ENCODE measurements at regions not wholly inside any gene's neighbourhood (a gene's known extent, or its start where the extent isn't known, plus 50 kb on each side); places are given as distances from the start of the nearest gene placed in this dataset.

- no peak for DNase-seq (ENCODE audit: low read depth in 1 of 2, low spot score in 1 of 2)
- no peak overlapping the region for H3K4me3 ChIP-seq (replicated peaks; ENCODE audit: insufficient read depth, low read length)
- TF ChIP-seq GABPA (IDR thresholded peaks at IDR 0.05; ENCODE audit: low read depth) (no peak), POLR2AphosphoS5 (IDR thresholded peaks at IDR 0.05; ENCODE audit: low read depth) (no peak)
- TF ChIP-seq, protein P1, sequence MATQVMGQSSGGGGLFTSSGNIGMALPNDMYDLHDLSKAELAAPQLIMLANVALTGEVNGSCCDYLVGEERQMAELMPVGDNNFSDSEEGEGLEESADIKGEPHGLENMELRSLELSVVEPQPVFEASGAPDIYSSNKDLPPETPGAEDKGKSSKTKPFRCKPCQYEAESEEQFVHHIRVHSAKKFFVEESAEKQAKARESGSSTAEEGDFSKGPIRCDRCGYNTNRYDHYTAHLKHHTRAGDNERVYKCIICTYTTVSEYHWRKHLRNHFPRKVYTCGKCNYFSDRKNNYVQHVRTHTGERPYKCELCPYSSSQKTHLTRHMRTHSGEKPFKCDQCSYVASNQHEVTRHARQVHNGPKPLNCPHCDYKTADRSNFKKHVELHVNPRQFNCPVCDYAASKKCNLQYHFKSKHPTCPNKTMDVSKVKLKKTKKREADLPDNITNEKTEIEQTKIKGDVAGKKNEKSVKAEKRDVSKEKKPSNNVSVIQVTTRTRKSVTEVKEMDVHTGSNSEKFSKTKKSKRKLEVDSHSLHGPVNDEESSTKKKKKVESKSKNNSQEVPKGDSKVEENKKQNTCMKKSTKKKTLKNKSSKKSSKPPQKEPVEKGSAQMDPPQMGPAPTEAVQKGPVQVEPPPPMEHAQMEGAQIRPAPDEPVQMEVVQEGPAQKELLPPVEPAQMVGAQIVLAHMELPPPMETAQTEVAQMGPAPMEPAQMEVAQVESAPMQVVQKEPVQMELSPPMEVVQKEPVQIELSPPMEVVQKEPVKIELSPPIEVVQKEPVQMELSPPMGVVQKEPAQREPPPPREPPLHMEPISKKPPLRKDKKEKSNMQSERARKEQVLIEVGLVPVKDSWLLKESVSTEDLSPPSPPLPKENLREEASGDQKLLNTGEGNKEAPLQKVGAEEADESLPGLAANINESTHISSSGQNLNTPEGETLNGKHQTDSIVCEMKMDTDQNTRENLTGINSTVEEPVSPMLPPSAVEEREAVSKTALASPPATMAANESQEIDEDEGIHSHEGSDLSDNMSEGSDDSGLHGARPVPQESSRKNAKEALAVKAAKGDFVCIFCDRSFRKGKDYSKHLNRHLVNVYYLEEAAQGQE (IDR thresholded peaks at IDR 0.05; ENCODE audit: insufficient replicate concordance, low read depth) = no peak
- H3K27me3 ChIP-seq (ENCODE audit: insufficient read depth, poor library complexity, severe bottlenecking) = no peaks in the 10 kb centered on the region
- H3K27ac ChIP-seq (replicated peaks) = no peak overlapping the region
Observed at GRCh38 chr12:107349839-107350238, 256.5 kb upstream of the CRY1 start.

GRCh38 chr12:107351109-107351508 is 257.8 kb upstream of the CRY1 start:
- Histone ChIP-seq H3K27me3 (ENCODE audit: insufficient read depth, poor library complexity, severe bottlenecking) (no peaks in the 10 kb centered on the region), H3K4me3 (replicated peaks; ENCODE audit: insufficient read depth, low read length) (no peak overlapping the region), H3K27ac (replicated peaks) (no peak overlapping the region)
- no peak for DNase-seq (ENCODE audit: low read depth in 1 of 2, low spot score in 1 of 2)
- TF ChIP-seq POLR2AphosphoS5 (IDR thresholded peaks at IDR 0.05; ENCODE audit: low read depth) (no peak), CTCF (IDR thresholded peaks at IDR 0.05; ENCODE audit: insufficient read depth, low read length) (no peak), SPI1 (IDR thresholded peaks at IDR 0.05; ENCODE audit: borderline replicate concordance, low read depth) (no peak), GABPA (IDR thresholded peaks at IDR 0.05; ENCODE audit: low read depth) (no peak)
- TF ChIP-seq, protein P1 (IDR thresholded peaks at IDR 0.05; ENCODE audit: insufficient replicate concordance, low read depth) = no peak

DNA sequence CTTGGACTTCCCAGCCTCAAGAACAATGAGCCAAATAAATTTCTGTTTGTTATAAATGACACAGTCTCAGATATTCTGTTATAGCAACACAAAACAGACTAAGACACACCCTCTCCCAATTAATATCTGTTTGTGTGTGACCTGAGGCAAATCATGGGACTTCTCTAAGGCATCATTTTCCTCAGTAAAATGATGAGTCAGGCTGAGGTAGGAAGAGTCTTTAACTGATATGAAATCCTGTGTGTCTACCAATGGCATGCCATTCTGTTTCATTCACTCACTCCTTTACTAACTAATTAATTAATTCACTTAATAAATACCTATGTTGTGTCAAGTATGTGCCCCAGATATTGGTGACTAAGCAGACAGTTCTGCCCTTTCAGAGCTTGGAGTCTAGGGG is 258.4 kb upstream of the CRY1 start:
- H3K27ac ChIP-seq (replicated peaks) = no peak overlapping the region
- no peaks in the 10 kb centered on the region for H3K27me3 ChIP-seq (ENCODE audit: insufficient read depth, poor library complexity, severe bottlenecking)
- DNase-seq (ENCODE audit: low read depth in 1 of 2, low spot score in 1 of 2) = no peak
- no peak for TF ChIP-seq CTCF (IDR thresholded peaks at IDR 0.05; ENCODE audit: insufficient read depth, low read length)
- TF ChIP-seq POLR2AphosphoS5 (IDR thresholded peaks at IDR 0.05; ENCODE audit: low read depth) = no peak
- TF ChIP-seq, protein P1 (IDR thresholded peaks at IDR 0.05; ENCODE audit: insufficient replicate concordance, low read depth) = no peak
- TF ChIP-seq GABPA (IDR thresholded peaks at IDR 0.05; ENCODE audit: low read depth) = no peak
- TF ChIP-seq SPI1 (IDR thresholded peaks at IDR 0.05; ENCODE audit: borderline replicate concordance, low read depth) = no peak
- H3K4me3 ChIP-seq (replicated peaks; ENCODE audit: insufficient read depth, low read length) = no peak overlapping the region

All from HL-60 (cell line).